ENCODE measurements at regions not wholly inside any gene's neighbourhood (a gene's known extent, or its start where the extent isn't known, plus 50 kb on each side); places are given as distances from the start of the nearest gene placed in this dataset.

DNA sequence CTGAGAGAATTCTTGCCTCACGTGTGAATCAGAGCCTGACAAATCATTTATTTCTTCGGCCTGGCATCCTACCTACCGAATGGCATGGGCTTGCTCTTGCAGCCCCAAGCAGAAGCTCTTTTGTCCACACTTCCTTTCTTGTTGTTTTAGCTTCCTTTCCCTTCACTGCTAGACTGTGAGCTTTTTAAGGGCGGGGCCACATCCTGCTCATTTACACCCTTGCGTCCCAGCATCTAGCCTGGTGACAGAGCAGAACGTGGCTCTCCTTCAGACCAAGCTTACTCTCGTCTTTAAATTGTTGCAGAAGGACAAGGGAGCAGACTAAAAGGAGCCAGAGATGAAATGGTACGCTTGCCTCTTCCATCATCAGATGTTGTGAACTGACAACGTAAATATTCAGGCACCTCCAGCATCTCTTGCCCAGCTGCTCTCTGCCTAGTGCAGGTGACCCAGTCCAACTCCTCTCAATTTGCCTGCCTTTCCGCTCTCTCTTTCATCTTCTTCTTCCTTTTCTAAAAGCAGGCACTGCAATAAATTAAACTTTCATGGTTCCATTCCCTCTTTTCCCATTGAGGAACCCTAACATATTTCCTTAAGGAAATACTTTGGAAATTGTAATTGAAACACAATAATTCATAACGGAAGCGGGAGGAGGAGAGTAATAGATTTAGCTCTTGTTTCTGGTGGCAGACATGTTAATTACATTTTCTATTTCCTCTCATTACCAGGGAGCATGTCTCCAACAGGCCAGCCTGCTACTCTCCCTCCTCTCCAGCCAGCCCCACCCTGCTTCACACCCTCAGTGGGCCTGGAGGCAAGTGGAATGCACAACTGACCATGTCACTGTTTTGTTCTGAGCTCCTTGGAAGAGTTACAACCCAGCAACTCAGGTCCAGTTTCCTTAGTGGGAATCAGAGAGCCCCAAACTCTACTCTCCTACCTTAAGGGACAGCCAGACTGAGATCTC, 228.1 kb upstream of the TRIB2 start:
- TF ChIP-seq, protein P1, sequence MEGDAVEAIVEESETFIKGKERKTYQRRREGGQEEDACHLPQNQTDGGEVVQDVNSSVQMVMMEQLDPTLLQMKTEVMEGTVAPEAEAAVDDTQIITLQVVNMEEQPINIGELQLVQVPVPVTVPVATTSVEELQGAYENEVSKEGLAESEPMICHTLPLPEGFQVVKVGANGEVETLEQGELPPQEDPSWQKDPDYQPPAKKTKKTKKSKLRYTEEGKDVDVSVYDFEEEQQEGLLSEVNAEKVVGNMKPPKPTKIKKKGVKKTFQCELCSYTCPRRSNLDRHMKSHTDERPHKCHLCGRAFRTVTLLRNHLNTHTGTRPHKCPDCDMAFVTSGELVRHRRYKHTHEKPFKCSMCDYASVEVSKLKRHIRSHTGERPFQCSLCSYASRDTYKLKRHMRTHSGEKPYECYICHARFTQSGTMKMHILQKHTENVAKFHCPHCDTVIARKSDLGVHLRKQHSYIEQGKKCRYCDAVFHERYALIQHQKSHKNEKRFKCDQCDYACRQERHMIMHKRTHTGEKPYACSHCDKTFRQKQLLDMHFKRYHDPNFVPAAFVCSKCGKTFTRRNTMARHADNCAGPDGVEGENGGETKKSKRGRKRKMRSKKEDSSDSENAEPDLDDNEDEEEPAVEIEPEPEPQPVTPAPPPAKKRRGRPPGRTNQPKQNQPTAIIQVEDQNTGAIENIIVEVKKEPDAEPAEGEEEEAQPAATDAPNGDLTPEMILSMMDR (IDR thresholded peaks at IDR 0.05) = no peak
- TF ChIP-seq POLR2AphosphoS5 (IDR thresholded peaks at IDR 0.05; ENCODE audit: insufficient read depth in 1 of 2, low read depth in 1 of 2) = no peak
- TF ChIP-seq POLR2A (IDR thresholded peaks at IDR 0.05) = no peak
